HS-5 (cell line): ENCODE measurements at regions not wholly inside any gene's neighbourhood (a gene's known extent, or its start where the extent isn't known, plus 50 kb on each side); places are given as distances from the start of the nearest gene placed in this dataset.
"Not testable (repeated sequence)": the region's sequence is repeated elsewhere in the genome, so short reads cannot be mapped to it uniquely, and the experiment has no call there.

ENCODE experiments used
- DNase-seq: peaks from one replicate; pipeline ENCODE4 v3.0.0-alpha.2; 2012; ENCODE audit warnings: low read depth

- no peak for DNase-seq
Measured at GRCh38 chr1:197850918-197851317, 51.5 kb upstream of the C1orf53 start.

- no peak for DNase-seq
Measured at GRCh38 chr1:197850042-197850441, 52.4 kb upstream of the C1orf53 start.

- no peak for DNase-seq
Measured at GRCh38 chr1:197848350-197848749, 54.1 kb upstream of the C1orf53 start.

- no peak for DNase-seq
Measured at GRCh38 chr1:197845886-197846285, 56.5 kb upstream of the C1orf53 start.

- no peak for DNase-seq
Measured at GRCh38 chr1:197844651-197845050, 57.8 kb upstream of the C1orf53 start.

- no peak for DNase-seq
Measured at GRCh38 chr1:197843401-197843800, 59.0 kb upstream of the C1orf53 start.

- no peak for DNase-seq
Measured at GRCh38 chr1:197842646-197843045, 59.8 kb upstream of the C1orf53 start.

GRCh38 chr1:197841883-197842553 lies 60.4 kb upstream of the C1orf53 start:
- no peak for DNase-seq

GRCh38 chr1:197841158-197841557 lies 61.3 kb upstream of the C1orf53 start:
- no peak for DNase-seq

GRCh38 chr1:197839786-197840185 lies 62.6 kb upstream of the C1orf53 start:
- DNase-seq: not testable (repeated sequence)

GRCh38 chr1:197838836-197839235 lies 63.6 kb upstream of the DENND1B start:
- DNase-seq: peak; percentile 60

- no peak for DNase-seq
Measured at GRCh38 chr1:197837911-197838310, 62.6 kb upstream of the DENND1B start.

GRCh38 chr1:197836356-197836755 lies 61.1 kb upstream of the DENND1B start:
- DNase-seq: not testable (repeated sequence)

GRCh38 chr1:197829011-197829410 lies 53.7 kb upstream of the DENND1B start:
- not testable (repeated sequence) for DNase-seq

- DNase-seq: no peak
Measured at GRCh38 chr1:197825541-197825940, 50.3 kb upstream of the DENND1B start.
